Activated naive CD8-positive, alpha-beta T cell treated with anti-CD3 and anti-CD28 coated beads, Interleukin-2, amount 10 ng/mL, durations not matched to agents 7 days and 5 days (primary cell): ENCODE measurements at regions not wholly inside any gene's neighbourhood (a gene's known extent, or its start where the extent isn't known, plus 50 kb on each side); places are given as distances from the start of the nearest gene placed in this dataset.

Source experiments
- ATAC-seq: fragments of 150-1000 bp; cut with Tn5 transposase; one replicate; pipeline ENCODE4 v1.10.0; 2021; ENCODE audit warnings: low read depth, moderate library complexity
- POLR2A ChIA-PET: fragments of 350-600 bp; sonication (Branson Sonifier 250); formaldehyde crosslinking; loops from one replicate; lab custom pipeline; 2021; ENCODE audit warnings: antibody characterized with exemption; lab: Charles Lee
- DNase-seq: peaks from one replicate; pipeline ENCODE4 v3.0.0; 2021
- H3K27ac Mint-ChIP-seq: one replicate; pipeline ENCODE4 v1.8.0; 2022; ENCODE audit warnings: mild to moderate bottlenecking, mixed read lengths
- H3K27me3 Mint-ChIP-seq: one replicate; pipeline ENCODE4 v1.8.0; 2022; ENCODE audit warnings: mild to moderate bottlenecking, moderate library complexity, mixed read lengths
- H3K36me3 Mint-ChIP-seq: one replicate; pipeline ENCODE4 v1.8.0; 2021; ENCODE audit warnings: mild to moderate bottlenecking, mixed read lengths
- H3K4me1 Mint-ChIP-seq: one replicate; pipeline ENCODE4 v1.8.0; 2021; ENCODE audit warnings: mixed read lengths
- H3K4me3 Mint-ChIP-seq: one replicate; pipeline ENCODE4 v1.8.0; 2022; ENCODE audit warnings: mild to moderate bottlenecking, moderate library complexity, mixed read lengths
- H3K9me3 Mint-ChIP-seq: one replicate; pipeline ENCODE4 v1.8.0; 2021; ENCODE audit warnings: mixed read lengths

DNA sequence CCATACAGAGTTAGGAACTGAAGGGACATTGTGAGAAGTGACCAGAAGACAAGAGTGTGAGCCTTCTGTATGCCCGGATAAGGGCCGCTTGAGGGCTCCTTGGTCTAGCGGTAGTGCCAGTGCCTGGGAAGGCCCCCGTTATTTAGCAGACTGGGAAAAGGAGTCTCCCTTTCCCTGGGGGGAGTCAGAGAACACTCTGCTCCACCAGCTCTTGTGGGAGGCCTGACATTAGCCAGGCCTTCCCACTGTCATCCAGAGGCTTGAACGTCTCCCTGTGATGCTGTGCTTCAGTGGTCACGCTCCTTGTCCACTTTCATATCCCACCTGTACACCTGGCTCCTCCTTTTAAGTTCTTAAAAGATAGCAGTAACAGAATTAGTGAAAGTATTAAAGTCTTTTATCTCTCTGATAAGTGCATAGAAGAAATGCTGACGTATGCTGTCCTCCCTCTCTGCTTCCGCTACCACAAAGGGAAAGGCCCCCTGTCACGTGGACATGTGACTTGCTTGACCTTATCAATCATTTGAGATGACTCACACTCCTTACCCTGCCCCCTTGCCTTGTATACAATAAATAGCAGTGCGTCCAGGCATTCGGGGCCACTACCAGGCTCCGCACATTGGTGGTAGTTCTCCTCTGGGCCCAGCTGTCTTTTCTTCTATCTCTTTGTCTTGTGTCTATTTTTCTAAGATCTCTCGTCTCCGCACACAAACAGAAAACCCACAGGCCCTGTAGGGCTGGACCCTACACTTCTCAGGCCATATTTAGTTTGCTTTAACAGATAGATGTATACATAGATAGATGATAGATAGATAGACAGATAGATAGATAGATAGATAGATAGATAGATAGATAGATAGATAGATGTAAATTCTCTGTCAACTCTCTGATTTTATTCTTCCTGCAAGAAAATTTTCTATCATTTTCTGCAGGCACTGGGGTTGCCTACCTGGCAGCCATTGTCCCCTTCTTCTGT, 131.5 kb upstream of the JCAD start:
- peaks cover 2% of the 10 kb centered on the region for H3K9me3 Mint-ChIP-seq
- DNase-seq (no peak), ATAC-seq (no peak)
- H3K36me3 Mint-ChIP-seq, result no peaks in the 10 kb centered on the region
- H3K27ac Mint-ChIP-seq, result no peak overlapping the region
- POLR2A ChIA-PET, result no interaction called here
- peaks cover 2% of the 10 kb centered on the region for H3K4me1 Mint-ChIP-seq
- H3K4me3 Mint-ChIP-seq, result no peak overlapping the region
- peaks cover 36% of the 10 kb centered on the region for H3K27me3 Mint-ChIP-seq

DNA sequence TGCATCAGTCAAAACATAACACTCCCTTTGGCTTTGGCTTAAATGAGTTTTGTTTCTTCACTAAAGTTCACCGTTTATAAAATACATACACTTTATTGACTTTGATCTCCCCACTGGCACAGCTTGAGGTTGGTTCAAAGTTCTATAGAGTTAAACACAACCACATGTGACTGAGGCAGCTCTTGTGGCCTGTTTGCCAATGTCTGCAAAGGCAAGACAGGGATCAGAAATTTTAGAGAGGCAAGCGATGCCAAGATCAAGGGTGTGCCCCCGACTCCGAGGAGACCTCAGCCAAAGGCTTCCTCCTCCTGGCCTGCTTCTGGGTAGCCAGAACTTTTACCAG, 129.8 kb upstream of the JCAD start:
- Mint-ChIP-seq H3K36me3 (no peaks in the 10 kb centered on the region), H3K9me3 (no peaks in the 10 kb centered on the region), H3K4me3 (no peak overlapping the region), H3K27me3 (peaks cover 36% of the 10 kb centered on the region), H3K27ac (no peak overlapping the region), H3K4me1 (peaks cover 2% of the 10 kb centered on the region)
- DNase-seq (no peak), ATAC-seq (no peak)
- POLR2A ChIA-PET, result no interaction called here

DNA sequence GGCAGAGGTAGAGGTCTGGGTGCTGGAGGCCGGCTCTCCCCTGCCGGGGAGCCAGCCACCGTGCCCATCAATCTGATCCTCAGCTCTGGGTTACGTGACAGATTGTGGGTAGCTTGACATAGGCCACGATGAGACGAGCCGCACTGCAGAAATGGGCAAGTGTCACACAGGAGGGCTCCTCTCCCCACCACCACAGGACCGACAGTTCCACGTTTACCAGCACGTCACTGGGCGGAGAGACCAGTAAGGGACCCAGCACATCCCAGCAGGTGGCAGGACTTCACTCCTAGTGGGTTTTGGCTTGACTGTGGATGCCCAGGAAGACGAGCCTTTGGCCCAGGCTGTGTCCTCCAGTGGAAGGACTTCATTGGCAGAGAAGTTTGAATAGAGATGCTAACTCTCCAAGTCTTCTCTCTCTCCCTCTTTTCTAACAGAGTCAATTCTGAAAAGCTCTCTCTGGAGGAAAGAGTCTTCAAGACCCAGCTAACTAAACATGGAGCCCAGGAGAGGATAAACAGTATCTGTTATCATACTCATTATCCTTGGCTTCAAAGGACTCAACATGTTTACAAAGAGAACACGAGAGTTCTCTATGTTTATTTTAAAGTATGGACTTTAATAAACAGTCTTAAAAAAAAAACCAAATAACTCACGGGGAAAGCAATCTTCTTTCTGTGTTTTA, 129.3 kb upstream of the JCAD start:
- no peak overlapping the region for H3K4me3 Mint-ChIP-seq
- H3K9me3 Mint-ChIP-seq, result no peaks in the 10 kb centered on the region
- POLR2A ChIA-PET, result no interaction called here
- H3K4me1 Mint-ChIP-seq, result peaks cover 2% of the 10 kb centered on the region
- no peak for DNase-seq
- H3K27ac Mint-ChIP-seq, result no peak overlapping the region
- no peak for ATAC-seq
- no peaks in the 10 kb centered on the region for H3K36me3 Mint-ChIP-seq
- H3K27me3 Mint-ChIP-seq, result peaks cover 36% of the 10 kb centered on the region

GRCh38 chr10:30188101-30188500, 128.7 kb upstream of the JCAD start:
- Mint-ChIP-seq H3K4me3 (no peak overlapping the region), H3K27me3 (peaks cover 32% of the 10 kb centered on the region), H3K36me3 (no peaks in the 10 kb centered on the region), H3K4me1 (peaks cover 2% of the 10 kb centered on the region), H3K27ac (no peak overlapping the region), H3K9me3 (no peaks in the 10 kb centered on the region)
- DNase-seq, result no peak
- POLR2A ChIA-PET, result no interaction called here
- ATAC-seq, result no peak

DNA sequence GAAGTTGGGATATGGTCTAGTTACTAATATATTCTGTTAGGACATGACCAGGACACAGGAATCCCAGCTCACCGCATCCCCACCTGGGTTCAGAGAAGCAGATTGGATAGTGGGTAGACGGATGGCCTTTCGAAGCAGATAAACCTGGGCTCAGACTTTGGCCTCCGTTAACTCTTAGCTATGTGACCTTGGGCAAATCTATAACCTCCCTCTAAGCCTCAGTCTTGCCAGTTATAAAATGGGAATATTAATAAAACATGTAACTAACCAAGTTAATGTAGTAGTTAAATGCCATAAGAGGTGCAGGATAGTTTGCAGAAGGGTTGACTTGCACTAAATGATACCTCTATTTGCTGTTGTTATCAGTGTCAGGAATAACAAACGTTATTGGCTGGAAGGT, 127.6 kb upstream of the JCAD start:
- POLR2A ChIA-PET, result no interaction called here
- peaks cover 28% of the 10 kb centered on the region for H3K27me3 Mint-ChIP-seq
- no peak overlapping the region for H3K4me3 Mint-ChIP-seq
- H3K9me3 Mint-ChIP-seq, result no peaks in the 10 kb centered on the region
- H3K27ac Mint-ChIP-seq, result no peak overlapping the region
- DNase-seq, result no peak
- no peak for ATAC-seq
- no peaks in the 10 kb centered on the region for H3K4me1 Mint-ChIP-seq
- H3K36me3 Mint-ChIP-seq, result no peaks in the 10 kb centered on the region

DNA sequence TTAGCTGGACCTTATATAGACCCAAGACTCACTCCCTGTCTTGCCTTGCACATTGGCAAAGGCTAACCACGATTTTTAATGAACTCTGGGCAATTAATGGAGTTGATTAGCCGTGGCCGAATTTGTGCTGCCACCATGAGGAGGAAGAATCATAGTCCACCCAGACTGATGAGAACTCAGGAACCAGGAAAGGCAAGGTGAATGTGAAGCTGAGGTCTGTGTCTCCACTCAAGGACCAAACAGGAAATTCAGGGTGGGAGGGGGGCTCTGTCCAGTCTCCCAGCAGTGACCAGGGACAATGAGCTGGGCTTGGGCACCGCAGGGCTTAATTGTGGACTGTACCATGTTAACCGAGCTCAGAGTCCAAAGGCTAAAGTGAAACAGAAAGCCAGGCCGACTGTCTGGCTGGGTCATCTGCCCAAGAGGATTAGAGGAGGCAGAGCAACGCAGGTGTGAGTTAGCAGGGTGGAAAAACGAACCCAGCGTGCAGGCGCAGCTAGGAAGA, 127.0 kb upstream of the JCAD start:
- H3K36me3 Mint-ChIP-seq, result no peaks in the 10 kb centered on the region
- POLR2A ChIA-PET, result no interaction called here
- H3K27me3 Mint-ChIP-seq, result peaks cover 23% of the 10 kb centered on the region
- H3K9me3 Mint-ChIP-seq, result no peaks in the 10 kb centered on the region
- ATAC-seq, result no peak
- H3K4me3 Mint-ChIP-seq, result no peak overlapping the region
- H3K27ac Mint-ChIP-seq, result no peak overlapping the region
- no peaks in the 10 kb centered on the region for H3K4me1 Mint-ChIP-seq
- DNase-seq, result no peak

DNA sequence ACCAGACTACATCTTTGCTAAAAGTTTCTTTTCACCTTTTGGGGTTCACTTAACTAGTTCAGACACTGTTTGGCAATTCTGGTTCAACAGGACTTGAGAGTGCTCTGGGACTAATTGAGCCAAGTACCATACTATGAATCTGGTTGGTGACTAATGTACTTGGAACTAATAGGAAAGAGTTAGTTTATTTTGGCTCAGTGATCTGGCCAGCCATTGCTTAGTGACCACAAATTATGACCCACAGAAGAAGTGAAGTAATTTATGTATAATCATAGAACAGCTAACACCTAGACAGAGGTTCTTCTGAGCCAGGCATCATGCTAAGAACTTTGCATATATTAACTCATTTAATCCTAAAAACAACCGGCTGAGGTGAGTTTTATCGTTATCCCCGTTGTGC, 126.5 kb upstream of the JCAD start:
- POLR2A ChIA-PET, result no interaction called here
- no peaks in the 10 kb centered on the region for H3K4me1 Mint-ChIP-seq
- H3K27me3 Mint-ChIP-seq, result peaks cover 20% of the 10 kb centered on the region
- no peaks in the 10 kb centered on the region for H3K36me3 Mint-ChIP-seq
- no peak for ATAC-seq
- no peaks in the 10 kb centered on the region for H3K9me3 Mint-ChIP-seq
- no peak overlapping the region for H3K27ac Mint-ChIP-seq
- no peak for DNase-seq
- H3K4me3 Mint-ChIP-seq, result no peak overlapping the region

DNA sequence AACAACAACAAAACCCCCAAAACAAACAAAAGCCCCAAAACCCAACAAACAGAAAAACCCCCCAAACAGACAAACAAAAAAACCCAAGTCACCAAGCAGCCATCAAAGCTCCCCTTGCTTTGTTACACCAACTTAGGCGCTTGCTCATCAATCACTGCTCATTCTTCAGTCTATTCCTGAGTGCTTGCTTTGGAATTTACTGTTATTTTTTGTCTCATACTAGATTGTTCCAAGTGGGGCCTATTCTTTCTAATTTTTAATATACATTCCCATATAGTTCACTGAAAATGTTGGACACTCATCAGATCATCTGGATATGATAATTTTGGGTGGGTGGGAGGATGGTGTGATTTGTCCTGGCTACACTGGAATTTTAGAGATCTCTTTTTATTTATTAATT, 126.0 kb upstream of the JCAD start:
- no peak for ATAC-seq
- Mint-ChIP-seq H3K9me3 (no peaks in the 10 kb centered on the region), H3K27ac (no peak overlapping the region), H3K4me1 (no peaks in the 10 kb centered on the region), H3K27me3 (peaks cover 23% of the 10 kb centered on the region), H3K4me3 (no peak overlapping the region), H3K36me3 (no peaks in the 10 kb centered on the region)
- DNase-seq, result no peak
- POLR2A ChIA-PET, result no interaction called here

DNA sequence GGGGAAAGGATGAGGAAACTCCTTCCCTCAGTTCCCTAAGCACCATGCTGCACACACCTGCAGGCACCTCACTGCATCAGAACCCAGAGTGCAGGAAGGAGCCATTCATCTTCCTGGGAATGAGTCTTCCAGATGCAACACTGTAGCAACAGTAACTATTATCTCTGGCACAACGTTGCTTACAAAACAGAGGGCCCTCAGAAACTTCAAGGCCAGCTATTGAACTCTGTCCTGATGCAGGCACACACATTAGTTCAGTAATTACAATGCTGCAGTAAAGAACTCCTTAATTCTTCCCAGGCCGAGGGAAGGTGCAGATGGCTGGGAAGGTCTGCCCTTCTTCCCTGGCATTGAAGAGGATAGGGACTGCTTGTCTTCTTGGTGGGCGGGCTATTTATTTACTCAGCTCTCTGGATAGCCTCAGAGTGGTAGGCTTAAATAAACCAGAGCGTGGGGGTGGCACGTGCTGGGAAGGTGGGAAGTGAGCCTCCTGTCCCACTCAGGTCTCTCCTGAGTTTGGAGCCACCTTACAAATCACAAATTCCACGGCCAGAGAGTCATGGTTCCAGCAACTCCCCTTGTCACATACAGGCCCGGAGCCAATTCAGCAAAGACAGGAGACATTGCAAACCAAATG, 125.1 kb upstream of the JCAD start:
- no peaks in the 10 kb centered on the region for H3K4me1 Mint-ChIP-seq
- no peak for DNase-seq
- no peaks in the 10 kb centered on the region for H3K9me3 Mint-ChIP-seq
- POLR2A ChIA-PET, result no interaction called here
- peaks cover 28% of the 10 kb centered on the region for H3K27me3 Mint-ChIP-seq
- no peak overlapping the region for H3K4me3 Mint-ChIP-seq
- H3K36me3 Mint-ChIP-seq, result no peaks in the 10 kb centered on the region
- no peak overlapping the region for H3K27ac Mint-ChIP-seq
- ATAC-seq, result no peak

- no peak overlapping the region for H3K4me3 Mint-ChIP-seq
- DNase-seq, result no peak
- no peaks in the 10 kb centered on the region for H3K9me3 Mint-ChIP-seq
- H3K4me1 Mint-ChIP-seq, result no peaks in the 10 kb centered on the region
- no peak overlapping the region for H3K27ac Mint-ChIP-seq
- peaks cover 23% of the 10 kb centered on the region for H3K27me3 Mint-ChIP-seq
- ATAC-seq, result no peak
- H3K36me3 Mint-ChIP-seq, result no peaks in the 10 kb centered on the region
- POLR2A ChIA-PET, result no interaction called here
Measured at GRCh38 chr10:30183055-30183402, 123.6 kb upstream of the JCAD start.

GRCh38 chr10:30182191-30183054, 123.0 kb upstream of the JCAD start:
- Mint-ChIP-seq H3K27me3 (peaks cover 26% of the 10 kb centered on the region), H3K4me3 (no peak overlapping the region), H3K36me3 (no peaks in the 10 kb centered on the region), H3K27ac (no peak overlapping the region), H3K9me3 (no peaks in the 10 kb centered on the region), H3K4me1 (no peaks in the 10 kb centered on the region)
- POLR2A ChIA-PET, result no interaction called here
- DNase-seq (no peak), ATAC-seq (no peak)

- ATAC-seq, result no peak
- POLR2A ChIA-PET, result no interaction called here
- no peak for DNase-seq
- Mint-ChIP-seq H3K9me3 (no peaks in the 10 kb centered on the region), H3K4me1 (no peaks in the 10 kb centered on the region), H3K27me3 (peaks cover 27% of the 10 kb centered on the region), H3K36me3 (no peaks in the 10 kb centered on the region), H3K27ac (no peak overlapping the region), H3K4me3 (no peak overlapping the region)
Measured at GRCh38 chr10:30178356-30178964, 119.1 kb upstream of the JCAD start.
